Keratinocyte (primary cell): ENCODE measurements at regions not wholly inside any gene's neighbourhood (a gene's known extent, or its start where the extent isn't known, plus 50 kb on each side); places are given as distances from the start of the nearest gene placed in this dataset.

Experiments used
- DNase-seq: peaks from one replicate; pipeline ENCODE4 v3.0.0-alpha.2; 2011; ENCODE audit warnings: low read depth, missing footprints, low spot score
- FAIRE-seq: peaks from 2 replicates; lab custom pipeline; 2011; peaks lifted over from hg19 to GRCh38; lab: Jason Lieb, UNC
- H2AFZ ChIP-seq: 2 replicates; pipeline ENCODE4 v1.6.0; 2012; ENCODE audit warnings: low read length, control low read depth, inconsistent platforms; ENCODE audit not compliant: control insufficient read depth
- H3K27ac ChIP-seq: 2 replicates; pipeline ENCODE4 v1.5.1; 2011; ENCODE audit warnings: low read length; ENCODE audit not compliant: control insufficient read depth, insufficient read depth
- H3K27me3 ChIP-seq: 3 replicates; pipeline ENCODE4 v1.6.0; 2011; ENCODE audit warnings: low read length; ENCODE audit not compliant: control insufficient read depth, insufficient read depth; ENCODE audit errors: extremely low read depth
- H3K36me3 ChIP-seq, 2 experiments: 2 replicates in 1 of 2; 3 replicates in 1 of 2; pipeline ENCODE4 v1.5.1; 2011; ENCODE audit warnings: low read length in 2 of 2, mild to moderate bottlenecking in 1 of 2; ENCODE audit not compliant: control insufficient read depth in 2 of 2, insufficient read depth in 2 of 2; ENCODE audit errors: extremely low read depth in 1 of 2
- H3K4me1 ChIP-seq: 3 replicates; pipeline ENCODE4 v1.5.1; 2011; ENCODE audit warnings: low read length; ENCODE audit not compliant: control insufficient read depth, insufficient read depth; ENCODE audit errors: extremely low read depth
- H3K4me2 ChIP-seq: 3 replicates; pipeline ENCODE4 v1.6.0; 2011; ENCODE audit warnings: low read depth, low read length; ENCODE audit not compliant: control insufficient read depth, insufficient read depth; ENCODE audit errors: extremely low read depth
- H3K4me3 ChIP-seq, 3 experiments: fragments of 200-600 bp in 1 of 3; sonication (generic) in 1 of 3; 2 replicates in 2 of 3; 3 replicates in 1 of 3; pipeline ENCODE4 v1.5.1; 2011 to 2016; ENCODE audit warnings: low read length in 3 of 3, mild to moderate bottlenecking in 3 of 3, control low read depth in 2 of 3, inconsistent platforms in 1 of 3, low read depth in 1 of 3, mixed read lengths in 1 of 3, mixed run types in 1 of 3, moderate library complexity in 1 of 3; ENCODE audit not compliant: control insufficient read depth in 2 of 3, insufficient read depth in 2 of 3; ENCODE audit errors: extremely low read depth in 1 of 3
- H3K79me2 ChIP-seq: 2 replicates; pipeline ENCODE4 v1.6.0; 2012; ENCODE audit warnings: low read length; ENCODE audit not compliant: control insufficient read depth, insufficient read depth
- H3K9ac ChIP-seq: 3 replicates; pipeline ENCODE4 v1.6.0; 2011; ENCODE audit warnings: low read length; ENCODE audit not compliant: control insufficient read depth, insufficient read depth; ENCODE audit errors: extremely low read depth
- H3K9me1 ChIP-seq: 3 replicates; pipeline ENCODE4 v1.6.0; 2011; ENCODE audit warnings: low read length; ENCODE audit not compliant: control insufficient read depth, insufficient read depth; ENCODE audit errors: extremely low read depth
- H3K9me3 ChIP-seq: 2 replicates; pipeline ENCODE4 v1.5.1; 2012; ENCODE audit warnings: low read depth, low read length; ENCODE audit not compliant: control insufficient read depth
- H4K20me1 ChIP-seq: 3 replicates; pipeline ENCODE4 v1.6.0; 2011; ENCODE audit warnings: low read length; ENCODE audit not compliant: control insufficient read depth, insufficient read depth; ENCODE audit errors: extremely low read depth
- CTCF ChIP-seq, 3 experiments: IDR thresholded peaks in 1 of 3; conservative IDR thresholded peaks in 1 of 3; optimal IDR thresholded peaks in 1 of 3; 2 replicates in 2 of 3; 3 replicates in 1 of 3; pipeline versions ENCODE3 to v1.5.1; 2011; ENCODE audit warnings: low read length in 3 of 3, mild to moderate bottlenecking in 3 of 3, moderate library complexity in 2 of 3, control low read depth in 1 of 3, inconsistent platforms in 1 of 3; ENCODE audit not compliant: insufficient read depth in 2 of 3; ENCODE audit errors: extremely low read depth in 1 of 3
- EZH2 ChIP-seq: IDR thresholded peaks from one replicate; pipeline ENCODE4 v1.6.1; 2012; ENCODE audit warnings: inconsistent platforms, mild to moderate bottlenecking, low read length, moderate library complexity
- dilution Hi-C: fragments of 300-500 bp; cut with MboI; formaldehyde crosslinking; loops from one replicate; pipeline ENCODE4 v1.7.0; 2020; ENCODE audit warnings: low sequenced_read_pairs; ENCODE audit not compliant: extremely low pct_ligation_motif_present

DNA sequence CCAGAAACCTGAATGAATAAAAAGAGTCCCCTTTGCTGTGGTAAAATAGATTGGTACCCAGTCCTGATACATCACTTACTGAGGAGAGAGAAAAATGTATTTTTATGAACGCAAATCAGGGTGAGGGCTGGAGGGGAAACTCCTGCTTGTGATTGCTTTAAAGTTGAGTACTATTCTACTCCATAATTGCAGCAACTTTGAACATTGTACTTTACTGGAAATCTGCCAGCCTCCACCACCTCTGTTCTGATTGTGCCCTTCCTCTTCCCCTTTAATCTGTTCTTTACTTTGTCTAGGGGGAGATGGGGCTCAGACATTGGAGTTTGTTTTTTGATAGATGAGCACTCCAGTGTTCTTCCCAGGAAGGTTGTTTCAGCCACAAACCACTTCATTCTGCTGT, 81.9 kb downstream of the C3orf38 start:
- DNase-seq (no peak), FAIRE-seq (no peak)
- no peaks in the 10 kb centered on the region for H4K20me1 ChIP-seq
- TF ChIP-seq CTCF (optimal IDR thresholded peaks at IDR 0.05 in 1 of 3, IDR thresholded peaks at IDR 0.05 in 1 of 3, conservative IDR thresholded peaks at IDR 0.05 in 1 of 3; ENCODE audit: extremely low read depth in 1 of 3, insufficient read depth in 2 of 3, low read length in 3 of 3), result no peak
- no peak for TF ChIP-seq EZH2
- no peak overlapping the region for H3K4me3 ChIP-seq
- no peaks in the 10 kb centered on the region for H3K79me2 ChIP-seq
- no peak overlapping the region for H3K9ac ChIP-seq
- H3K36me3 ChIP-seq, result no peaks in the 10 kb centered on the region
- no peaks in the 10 kb centered on the region for H3K9me3 ChIP-seq
- dilution Hi-C loops, result no loop called here
- H3K27me3 ChIP-seq, result no peaks in the 10 kb centered on the region
- H3K4me1 ChIP-seq, result no peaks in the 10 kb centered on the region
- H3K27ac ChIP-seq, result no peak overlapping the region
- no peak overlapping the region for H2AFZ ChIP-seq
- no peaks in the 10 kb centered on the region for H3K9me1 ChIP-seq
- H3K4me2 ChIP-seq, result no peak overlapping the region

GRCh38 chr3:88235102-88235501, 85.3 kb downstream of the C3orf38 start:
- Histone ChIP-seq H2AFZ (no peak overlapping the region), H3K27ac (no peak overlapping the region), H3K9me3 (no peaks in the 10 kb centered on the region), H3K9me1 (no peaks in the 10 kb centered on the region), H3K4me2 (no peak overlapping the region), H3K79me2 (no peaks in the 10 kb centered on the region), H3K27me3 (no peaks in the 10 kb centered on the region), H3K9ac (no peak overlapping the region), H3K4me1 (no peaks in the 10 kb centered on the region), H3K36me3 (no peaks in the 10 kb centered on the region), H4K20me1 (no peaks in the 10 kb centered on the region), H3K4me3 (no peak overlapping the region)
- no peak for FAIRE-seq
- no peak for DNase-seq
- TF ChIP-seq CTCF (optimal IDR thresholded peaks at IDR 0.05 in 1 of 3, IDR thresholded peaks at IDR 0.05 in 1 of 3, conservative IDR thresholded peaks at IDR 0.05 in 1 of 3; ENCODE audit: extremely low read depth in 1 of 3, insufficient read depth in 2 of 3, low read length in 3 of 3) (no peak), EZH2 (no peak)
- dilution Hi-C loops, result no loop called here
